T-helper 22 cell (primary cell): ENCODE measurements at regions not wholly inside any gene's neighbourhood (a gene's known extent, or its start where the extent isn't known, plus 50 kb on each side); places are given as distances from the start of the nearest gene placed in this dataset.

Source experiments
- DNase-seq: peaks from one replicate; pipeline ENCODE4 v3.0.0-alpha.2; 2020; ENCODE audit warnings: low read depth

DNA sequence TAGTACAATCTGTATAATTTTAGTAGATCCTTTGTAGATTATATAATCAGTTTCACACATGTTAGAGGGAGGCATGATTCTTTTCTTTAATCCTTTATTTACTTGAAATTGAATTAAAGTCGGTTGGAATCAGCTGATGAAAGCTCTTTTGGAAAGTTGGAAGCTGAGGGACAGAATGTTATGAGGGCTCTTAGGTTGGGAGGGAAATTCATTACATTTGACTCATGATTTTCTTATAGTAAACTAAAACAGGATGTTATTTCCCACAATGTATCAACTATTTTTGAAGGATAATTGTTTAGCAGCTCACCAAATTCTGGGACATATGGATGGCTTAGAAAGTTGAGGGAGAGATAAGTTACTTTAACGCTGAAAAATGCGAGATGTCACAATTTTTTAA, 52.7 kb upstream of the TMEFF2 start:
- no peak for DNase-seq

DNA sequence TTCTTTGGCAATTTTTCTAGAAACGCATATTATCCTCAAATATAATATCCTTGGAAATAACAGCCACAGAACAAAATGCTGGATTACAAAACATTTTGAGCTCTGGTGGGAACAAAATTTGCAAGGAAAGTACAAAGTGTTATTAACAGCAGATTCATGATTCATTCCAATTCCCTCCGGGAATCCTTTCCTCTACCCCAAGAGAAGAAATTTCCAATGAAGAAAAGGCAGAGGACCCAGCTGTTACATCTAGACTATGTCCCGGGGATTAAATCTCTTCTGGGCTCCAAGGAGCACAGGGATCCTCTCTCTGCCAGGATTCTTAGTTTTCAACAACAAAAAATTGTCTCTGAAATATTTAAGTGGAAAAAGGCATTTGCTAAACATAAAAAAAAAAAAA, 51.6 kb upstream of the TMEFF2 start:
- no peak for DNase-seq

DNA sequence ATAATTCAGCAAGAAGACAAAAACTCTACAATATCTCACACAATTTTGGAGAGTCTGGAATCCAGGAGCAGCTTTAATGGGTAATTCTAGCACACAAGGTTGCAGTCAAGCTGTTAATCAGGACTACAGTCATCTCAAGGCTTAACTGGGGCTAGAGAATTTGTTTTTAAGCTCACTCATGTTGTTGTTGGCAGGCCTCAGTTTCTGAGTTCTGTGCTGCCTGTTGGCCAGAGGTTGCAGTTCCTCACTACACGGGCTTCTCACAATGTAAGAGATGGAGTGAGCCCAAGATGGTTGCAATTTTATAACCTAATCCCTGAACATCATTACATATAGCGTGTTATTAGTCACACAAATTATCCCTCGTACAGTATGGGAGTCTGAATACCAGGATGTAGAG, 50.6 kb upstream of the TMEFF2 start:
- DNase-seq = no peak
